Left ventricle myocardium inferior (tissue), 1 donor: ENCODE measurements at regions not wholly inside any gene's neighbourhood (a gene's known extent, or its start where the extent isn't known, plus 50 kb on each side); places are given as distances from the start of the nearest gene placed in this dataset.
A peak's percentile ranks its signal among the peaks of the same experiment; 100 is the strongest.
"Not testable (repeated sequence)": the region's sequence is repeated elsewhere in the genome, so short reads cannot be mapped to it uniquely, and the experiment has no call there.

Experiments
- DNase-seq: peaks from one replicate; pipeline ENCODE4 v3.0.0-alpha.2; 2020
- H3K27ac ChIP-seq: fragments of 200-600 bp; replicated peaks from 2 replicates; pipeline ENCODE4 v1.8.0; 2021
- H3K27me3 ChIP-seq: fragments of 200-600 bp; 2 replicates; pipeline ENCODE4 v1.8.0; 2021; ENCODE audit warnings: low read depth
- H3K36me3 ChIP-seq: fragments of 200-600 bp; 2 replicates; pipeline ENCODE4 v1.8.0; 2021
- H3K4me1 ChIP-seq: fragments of 200-600 bp; 2 replicates; pipeline ENCODE4 v1.8.0; 2021
- H3K4me3 ChIP-seq: fragments of 200-600 bp; 2 replicates; pipeline ENCODE4 v1.8.0; 2021; ENCODE audit warnings: mild to moderate bottlenecking, moderate library complexity
- H3K9me3 ChIP-seq: fragments of 200-600 bp; replicated peaks from 2 replicates; pipeline ENCODE4 v1.8.0; 2021
- intact Hi-C: fragments of 100-400 bp; cut with micrococcal nuclease; formaldehyde crosslinking; loops from one replicate; pipeline ENCODE4 v1.11.0; 2022
- TF ChIP-seq, protein P1 (sequence below): fragments of 200-600 bp; IDR thresholded peaks from 2 replicates; pipeline ENCODE4 v1.8.0; 2021; ENCODE audit warnings: antibody characterized with exemption, mild to moderate bottlenecking, borderline replicate concordance
- donor health status: DM: no; HTN: yes; CAD: no; lungs with severe emphysema.

DNA sequence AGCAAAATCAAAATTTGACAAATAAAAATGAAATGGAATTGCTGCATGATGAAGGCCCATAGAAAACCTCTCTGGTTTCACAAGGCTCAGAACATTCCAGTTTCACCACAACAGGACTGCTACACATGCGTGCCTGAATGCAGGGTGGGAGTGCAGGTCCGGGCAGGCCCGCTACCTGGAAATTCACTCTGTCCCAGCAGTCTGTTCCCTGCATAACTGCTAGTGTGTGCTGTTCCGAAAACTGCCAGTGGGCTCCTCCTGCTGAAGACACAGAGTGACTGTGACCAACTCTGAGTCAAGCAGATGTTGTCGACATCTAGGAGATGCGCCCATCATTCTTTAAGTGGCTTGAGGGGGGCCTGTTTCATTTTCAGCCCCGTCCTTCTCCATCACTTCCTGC, 284.8 kb upstream of the MAF start:
- H3K4me1 ChIP-seq = no peaks in the 10 kb centered on the region
- no peaks in the 10 kb centered on the region for H3K27me3 ChIP-seq
- H3K9me3 ChIP-seq = no peaks in the 10 kb centered on the region
- intact Hi-C loops = no loop called here
- no peaks in the 10 kb centered on the region for H3K36me3 ChIP-seq
- no peak for DNase-seq
- TF ChIP-seq, protein P1, sequence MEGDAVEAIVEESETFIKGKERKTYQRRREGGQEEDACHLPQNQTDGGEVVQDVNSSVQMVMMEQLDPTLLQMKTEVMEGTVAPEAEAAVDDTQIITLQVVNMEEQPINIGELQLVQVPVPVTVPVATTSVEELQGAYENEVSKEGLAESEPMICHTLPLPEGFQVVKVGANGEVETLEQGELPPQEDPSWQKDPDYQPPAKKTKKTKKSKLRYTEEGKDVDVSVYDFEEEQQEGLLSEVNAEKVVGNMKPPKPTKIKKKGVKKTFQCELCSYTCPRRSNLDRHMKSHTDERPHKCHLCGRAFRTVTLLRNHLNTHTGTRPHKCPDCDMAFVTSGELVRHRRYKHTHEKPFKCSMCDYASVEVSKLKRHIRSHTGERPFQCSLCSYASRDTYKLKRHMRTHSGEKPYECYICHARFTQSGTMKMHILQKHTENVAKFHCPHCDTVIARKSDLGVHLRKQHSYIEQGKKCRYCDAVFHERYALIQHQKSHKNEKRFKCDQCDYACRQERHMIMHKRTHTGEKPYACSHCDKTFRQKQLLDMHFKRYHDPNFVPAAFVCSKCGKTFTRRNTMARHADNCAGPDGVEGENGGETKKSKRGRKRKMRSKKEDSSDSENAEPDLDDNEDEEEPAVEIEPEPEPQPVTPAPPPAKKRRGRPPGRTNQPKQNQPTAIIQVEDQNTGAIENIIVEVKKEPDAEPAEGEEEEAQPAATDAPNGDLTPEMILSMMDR = no peak
- H3K4me3 ChIP-seq = no peak overlapping the region
- no peak overlapping the region for H3K27ac ChIP-seq

DNA sequence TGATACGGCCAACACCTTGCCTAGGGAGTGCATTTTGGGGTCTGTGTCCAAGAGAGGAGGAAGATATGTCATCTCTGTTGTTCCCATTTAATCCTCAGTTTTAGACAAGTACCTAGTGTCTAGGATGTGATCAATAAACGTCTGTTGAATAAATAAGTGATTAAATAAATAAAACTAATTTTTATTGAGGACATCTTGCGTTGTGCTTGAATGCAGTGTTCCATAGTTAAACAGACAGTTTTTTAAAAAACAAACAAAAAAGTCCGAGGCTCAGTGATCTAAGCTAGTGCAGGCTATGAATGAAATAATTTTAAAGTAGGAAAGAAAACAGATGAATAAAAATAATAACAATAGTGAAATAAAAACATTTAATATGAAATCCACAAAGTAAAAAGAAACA, 283.0 kb upstream of the MAF start:
- Histone ChIP-seq H3K27ac (no peak overlapping the region), H3K9me3 (no peaks in the 10 kb centered on the region), H3K4me3 (no peak overlapping the region), H3K36me3 (no peaks in the 10 kb centered on the region), H3K4me1 (no peaks in the 10 kb centered on the region), H3K27me3 (no peaks in the 10 kb centered on the region)
- DNase-seq = no peak
- TF ChIP-seq, protein P1 = no peak
- intact Hi-C loops = no loop called here

DNA sequence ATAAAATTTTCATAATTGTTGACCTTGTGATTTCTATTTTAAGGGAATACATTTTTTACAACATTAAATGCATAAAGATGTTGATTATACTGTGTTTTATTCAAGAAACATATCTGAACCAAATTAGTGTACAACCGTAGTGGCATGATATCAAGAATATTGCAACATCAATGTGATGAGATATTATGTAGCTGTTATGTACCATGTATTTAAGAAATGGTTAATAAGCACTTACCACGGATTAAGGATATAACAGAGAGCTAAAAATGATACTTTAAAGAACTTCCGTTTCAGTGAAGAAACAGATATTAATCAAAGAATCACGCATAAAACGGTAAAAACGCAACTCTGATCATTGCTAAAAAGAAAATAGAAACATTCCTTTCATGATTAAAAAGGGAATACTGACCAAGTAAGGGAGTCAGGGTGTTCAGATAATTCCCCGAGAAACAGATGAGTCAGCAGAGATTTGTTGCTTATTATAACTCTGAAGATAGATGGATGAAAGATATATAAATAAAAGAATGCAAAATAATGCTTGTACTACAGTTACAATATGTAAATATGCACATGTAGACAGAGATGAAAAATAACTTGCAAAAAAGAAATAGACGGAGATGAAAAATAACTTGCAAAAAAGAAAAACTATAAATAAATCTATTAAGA, 281.9 kb upstream of the MAF start:
- no peaks in the 10 kb centered on the region for H3K9me3 ChIP-seq
- H3K27me3 ChIP-seq = no peaks in the 10 kb centered on the region
- TF ChIP-seq, protein P1 = no peak
- DNase-seq = no peak
- no peaks in the 10 kb centered on the region for H3K4me1 ChIP-seq
- no peaks in the 10 kb centered on the region for H3K36me3 ChIP-seq
- H3K27ac ChIP-seq = no peak overlapping the region
- intact Hi-C loops = no loop called here
- H3K4me3 ChIP-seq = no peak overlapping the region

DNA sequence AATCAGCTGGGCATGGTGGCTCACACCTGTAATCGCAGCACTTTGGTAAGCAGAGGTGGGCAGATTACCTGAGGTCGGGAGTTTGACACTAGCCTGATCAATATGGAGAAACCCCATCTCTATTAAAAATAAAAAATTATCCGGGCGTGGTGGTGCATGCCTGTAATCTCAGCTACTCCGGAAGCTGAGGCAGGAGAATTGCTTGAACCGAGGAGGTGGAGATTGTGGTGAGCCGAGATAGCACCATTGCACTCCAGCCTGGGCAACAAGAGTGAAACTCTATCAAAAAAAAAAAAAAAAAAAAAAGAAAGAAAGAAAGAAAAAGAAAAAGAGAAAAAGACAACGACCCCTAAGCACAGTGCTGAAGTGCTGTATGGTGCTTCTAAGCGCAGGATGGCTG, 280.6 kb upstream of the MAF start:
- not testable (repeated sequence) for DNase-seq, H3K27me3 ChIP-seq, H3K4me1 ChIP-seq

DNA sequence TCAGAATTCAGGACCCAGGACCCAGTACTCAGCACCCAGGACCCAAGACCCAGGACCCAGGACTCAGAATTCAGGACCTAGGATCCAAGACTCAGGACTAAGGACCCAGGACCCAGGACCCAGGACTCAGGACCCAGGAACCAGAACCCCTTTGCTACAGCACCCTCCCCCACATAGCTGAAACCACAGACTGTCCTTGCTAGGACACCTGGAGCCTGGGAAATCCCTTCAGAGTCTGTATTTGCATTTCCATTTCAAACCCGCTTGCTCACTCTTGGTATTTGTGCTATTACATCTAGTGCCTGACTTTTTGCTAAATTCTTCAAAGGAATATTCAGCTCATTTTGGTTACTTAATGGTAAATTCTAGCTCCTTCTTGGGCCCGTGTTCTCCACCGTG, 275.8 kb upstream of the MAF start:
- TF ChIP-seq, protein P1 = no peak

More for the DNA sequence above, 280.6 kb upstream of the MAF start:
- intact Hi-C loops, H3K27ac ChIP-seq, H3K36me3 ChIP-seq, H3K4me3 ChIP-seq, H3K9me3 ChIP-seq: not testable (repeated sequence)

DNA sequence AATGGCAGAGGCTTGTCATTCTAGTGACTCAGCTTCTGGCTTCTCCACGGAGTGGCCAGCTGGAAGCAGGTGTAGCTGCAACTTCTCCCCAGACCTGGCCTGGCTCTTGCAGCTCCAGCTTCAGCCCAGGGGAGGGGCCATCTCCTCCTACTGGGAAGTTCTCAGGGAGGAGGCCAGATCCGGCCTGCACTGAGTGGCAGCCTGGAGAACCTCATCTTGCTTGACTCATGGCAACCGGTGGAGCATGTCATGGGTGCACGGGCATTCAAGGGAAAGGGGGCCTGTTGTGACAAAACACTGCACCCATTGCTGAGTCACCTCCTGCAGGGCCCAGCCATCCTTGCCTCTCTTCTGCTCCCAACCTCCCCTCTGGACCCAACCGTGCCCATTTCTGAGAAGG, 273.9 kb upstream of the MAF start:
- no peak overlapping the region for H3K27ac ChIP-seq
- TF ChIP-seq, protein P1 = no peak
- peak; percentile 71 for DNase-seq
- intact Hi-C loops = no loop called here
- H3K4me1 ChIP-seq = no peaks in the 10 kb centered on the region
- no peaks in the 10 kb centered on the region for H3K9me3 ChIP-seq
- H3K4me3 ChIP-seq = no peak overlapping the region
- no peaks in the 10 kb centered on the region for H3K36me3 ChIP-seq
- no peaks in the 10 kb centered on the region for H3K27me3 ChIP-seq

More for the DNA sequence above, 275.8 kb upstream of the MAF start:
- Histone ChIP-seq H3K27ac (no peak overlapping the region), H3K36me3 (no peaks in the 10 kb centered on the region), H3K4me1 (no peaks in the 10 kb centered on the region), H3K27me3 (no peaks in the 10 kb centered on the region), H3K4me3 (no peak overlapping the region), H3K9me3 (no peaks in the 10 kb centered on the region)
- intact Hi-C loops = no loop called here
- no peak for DNase-seq
